ENCODE measurements at regions not wholly inside any gene's neighbourhood (a gene's known extent, or its start where the extent isn't known, plus 50 kb on each side); places are given as distances from the start of the nearest gene placed in this dataset.
"Not testable (repeated sequence)": the region's sequence is repeated elsewhere in the genome, so short reads cannot be mapped to it uniquely, and the experiment has no call there.

- ATAC-seq; intact Hi-C loops (cut with micrococcal nuclease); DNase-seq: not testable (repeated sequence)
Measured at GRCh38 chr3:48101301-48101650, 85.1 kb upstream of the MAP4 start.

- DNase-seq, result no peak
- intact Hi-C loops (cut with micrococcal nuclease), result no loop called here
- ATAC-seq, result no peak
Measured at GRCh38 chr3:48092270-48092669, 76.1 kb upstream of the MAP4 start.

GRCh38 chr3:48090166-48090939 is 74.1 kb upstream of the MAP4 start:
- intact Hi-C loops (cut with micrococcal nuclease), result no loop called here
- ATAC-seq (no peak), DNase-seq (no peak)

- ATAC-seq (peak; percentile 91), DNase-seq (peak; percentile 99)
- intact Hi-C loops (cut with micrococcal nuclease), result no loop called here
Measured at GRCh38 chr3:48088749-48089466, 72.7 kb upstream of the MAP4 start.

GRCh38 chr3:48088056-48088748 is 72.0 kb upstream of the MAP4 start:
- ATAC-seq, result peak; percentile 49
- intact Hi-C loops (cut with micrococcal nuclease), result no loop called here
- peak; percentile 43 for DNase-seq

- intact Hi-C loops (cut with micrococcal nuclease), result no loop called here
- DNase-seq, result no peak
- ATAC-seq, result no peak
Measured at GRCh38 chr3:48086705-48087104, 70.5 kb upstream of the MAP4 start.

- ATAC-seq (no peak), DNase-seq (no peak)
- intact Hi-C loops (cut with micrococcal nuclease), result no loop called here
Measured at GRCh38 chr3:48084929-48085328, 68.7 kb upstream of the MAP4 start.

- ATAC-seq, result no peak
- intact Hi-C loops (cut with micrococcal nuclease), result no loop called here
- DNase-seq, result no peak
Measured at GRCh38 chr3:48084170-48084569, 68.0 kb upstream of the MAP4 start.

- no peak for ATAC-seq
- no peak for DNase-seq
- intact Hi-C loops (cut with micrococcal nuclease), result no loop called here
Measured at GRCh38 chr3:48082580-48083184, 66.5 kb upstream of the MAP4 start.

GRCh38 chr3:48077815-48078214 is 61.6 kb upstream of the MAP4 start:
- ATAC-seq, result peak; percentile 20
- intact Hi-C loops (cut with micrococcal nuclease), result no loop called here
- DNase-seq, result no peak

- ATAC-seq, result no peak
- DNase-seq, result no peak
- intact Hi-C loops (cut with micrococcal nuclease), result no loop called here
Measured at GRCh38 chr3:48070030-48070429, 53.8 kb upstream of the MAP4 start.

GRCh38 chr3:48069339-48069738 is 53.1 kb upstream of the MAP4 start:
- peak; percentile 26 for ATAC-seq
- DNase-seq, result no peak
- intact Hi-C loops (cut with micrococcal nuclease), result no loop called here

GRCh38 chr3:48068886-48069285 is 52.7 kb upstream of the MAP4 start:
- DNase-seq (no peak), ATAC-seq (peak; percentile 14)
- intact Hi-C loops (cut with micrococcal nuclease), result no loop called here

GRCh38 chr3:48068320-48068719 is 52.1 kb upstream of the MAP4 start:
- intact Hi-C loops (cut with micrococcal nuclease); ATAC-seq; DNase-seq: not testable (repeated sequence)

- intact Hi-C loops (cut with micrococcal nuclease), result no loop called here
- DNase-seq, result no peak
- ATAC-seq, result no peak
Measured at GRCh38 chr3:48067271-48067670, 51.1 kb upstream of the MAP4 start.

Data from left ventricle myocardium superior (tissue), 1 donor.